ENCODE measurements at regions not wholly inside any gene's neighbourhood (a gene's known extent, or its start where the extent isn't known, plus 50 kb on each side); places are given as distances from the start of the nearest gene placed in this dataset.
"Not testable (repeated sequence)": the region's sequence is repeated elsewhere in the genome, so short reads cannot be mapped to it uniquely, and the experiment has no call there.

DNA sequence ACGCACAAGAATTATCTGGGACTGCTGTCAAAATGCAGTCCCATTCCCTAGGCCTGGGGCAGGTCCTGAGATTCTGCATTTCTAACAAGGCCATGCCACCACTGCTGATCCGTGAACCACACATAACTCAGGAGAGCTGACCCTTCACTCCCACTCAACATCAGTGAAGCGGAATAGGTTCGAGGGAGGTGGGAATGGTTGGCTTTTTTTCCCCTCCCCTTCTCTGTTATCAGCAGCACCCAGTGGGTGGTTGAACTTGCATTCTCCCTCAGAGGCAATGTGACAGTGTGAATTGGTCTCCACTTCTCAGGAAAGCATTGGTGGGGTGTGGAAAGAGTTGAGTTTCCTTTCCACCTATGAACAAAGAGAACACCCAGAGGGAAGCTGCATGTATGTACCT is 344.3 kb downstream of the GADD45G start:
- FAIRE-seq = no peak

DNA sequence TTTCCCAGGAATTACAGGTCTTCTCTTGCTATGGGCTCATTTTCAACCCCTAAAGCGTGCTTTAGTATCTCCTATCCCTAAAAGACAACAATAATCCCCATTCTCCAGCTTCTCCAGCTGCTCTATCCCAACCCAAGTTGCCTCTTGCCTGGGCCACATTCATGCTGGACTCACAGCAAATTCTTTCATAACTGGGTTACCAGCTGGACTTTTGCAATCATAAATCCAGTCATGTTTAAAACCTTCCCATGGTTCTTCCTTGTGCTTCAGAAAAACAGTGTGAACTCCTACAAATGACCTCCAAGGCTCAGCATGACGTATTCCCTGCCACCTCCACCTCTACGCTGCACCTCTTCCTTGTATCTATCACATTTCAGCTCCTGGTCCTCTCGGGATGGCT is 346.9 kb downstream of the GADD45G start:
- FAIRE-seq = no peak

DNA sequence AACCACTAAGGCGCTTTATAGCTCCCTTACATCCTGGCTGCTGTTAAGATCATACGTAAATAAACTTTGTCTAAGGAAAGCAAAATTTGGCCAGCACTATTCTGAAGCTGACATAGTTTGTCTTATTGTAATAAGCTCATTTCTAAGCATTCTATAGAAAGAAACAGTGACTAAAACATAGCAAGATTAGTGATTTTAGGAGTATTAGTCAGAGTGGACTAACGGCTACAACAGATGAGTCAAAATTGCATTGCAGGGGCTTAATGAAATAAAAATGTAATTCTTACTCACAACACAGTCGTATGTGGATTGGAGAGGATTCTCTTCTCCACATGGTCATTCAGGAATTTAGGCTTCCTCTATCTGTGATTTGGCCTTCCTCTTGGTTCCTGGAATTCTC is 347.6 kb downstream of the GADD45G start:
- no peak for FAIRE-seq

DNA sequence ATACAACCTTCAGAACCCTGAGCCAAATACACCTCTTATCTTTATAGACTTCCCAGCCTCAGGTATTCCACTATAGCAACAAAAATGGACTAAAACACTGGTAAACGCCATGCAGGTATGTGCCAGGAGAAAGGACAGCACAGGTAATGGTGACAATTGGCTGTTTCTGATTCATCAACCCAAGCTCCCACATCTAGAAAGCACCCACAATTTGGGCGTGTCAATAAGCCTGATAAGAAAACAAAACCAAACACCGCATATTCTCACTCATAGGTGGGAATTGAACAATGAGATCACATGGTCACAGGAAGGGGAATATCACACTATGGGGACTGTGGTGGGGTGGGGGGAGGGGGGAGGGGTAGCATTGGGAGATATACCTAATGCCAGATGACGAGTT is 348.5 kb downstream of the GADD45G start:
- not testable (repeated sequence) for FAIRE-seq

DNA sequence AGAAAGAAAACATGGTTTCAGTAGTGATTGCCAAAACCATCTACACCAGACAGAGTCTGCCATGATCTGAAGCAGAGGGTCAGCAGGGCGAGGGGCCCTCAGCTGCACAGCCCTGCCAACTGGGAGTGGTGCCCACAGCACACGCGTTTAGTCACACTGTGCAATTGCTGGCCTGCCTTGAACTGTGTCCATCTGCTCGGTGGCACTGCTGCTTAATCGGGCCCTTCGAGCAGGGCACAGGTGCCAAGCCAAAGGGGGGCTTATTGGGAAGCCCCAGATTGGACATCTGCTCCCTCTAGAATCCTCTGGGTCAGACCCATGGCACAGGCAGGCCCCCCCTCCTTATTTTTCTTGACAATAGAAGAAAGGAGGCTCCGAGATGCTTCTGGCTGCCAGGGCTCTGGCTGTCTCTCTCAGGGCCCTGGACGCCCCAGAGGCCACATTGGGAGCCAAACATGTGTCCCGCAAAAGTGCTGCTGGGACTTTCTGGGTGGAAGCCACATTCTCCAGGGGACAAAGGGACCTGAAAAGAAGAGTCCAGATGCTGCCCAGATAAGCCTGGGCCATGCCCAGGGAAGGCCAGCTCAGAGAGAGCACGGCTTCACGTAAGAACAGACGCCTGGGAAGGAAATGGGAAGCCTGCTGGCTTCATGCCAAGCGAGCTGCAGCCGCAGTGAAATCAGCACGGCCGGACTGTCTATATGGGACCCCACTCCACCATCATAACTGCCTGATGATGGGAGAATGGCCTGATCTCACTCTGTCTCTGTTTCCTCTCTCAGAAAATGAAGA is 349.2 kb downstream of the GADD45G start:
- FAIRE-seq = no peak

DNA sequence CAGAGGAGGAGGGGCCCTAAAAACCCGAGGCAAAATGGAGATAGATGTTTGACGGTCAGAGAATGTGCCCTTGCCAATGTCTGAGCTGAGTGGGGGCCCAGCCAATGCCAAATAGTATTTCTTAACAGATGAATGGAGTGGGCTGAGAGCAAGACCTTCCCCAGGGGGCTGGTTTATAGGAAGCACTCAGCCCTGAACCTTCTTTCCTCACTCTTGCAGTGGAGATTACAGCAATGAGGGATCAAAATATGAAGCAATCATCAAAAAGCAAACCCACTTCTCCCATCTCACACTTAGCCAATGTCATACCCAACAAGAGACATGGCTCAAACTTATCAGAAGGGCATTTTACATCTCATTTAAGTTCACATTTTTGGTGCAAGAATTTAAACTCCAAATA is 350.3 kb downstream of the GADD45G start:
- no peak for FAIRE-seq

DNA sequence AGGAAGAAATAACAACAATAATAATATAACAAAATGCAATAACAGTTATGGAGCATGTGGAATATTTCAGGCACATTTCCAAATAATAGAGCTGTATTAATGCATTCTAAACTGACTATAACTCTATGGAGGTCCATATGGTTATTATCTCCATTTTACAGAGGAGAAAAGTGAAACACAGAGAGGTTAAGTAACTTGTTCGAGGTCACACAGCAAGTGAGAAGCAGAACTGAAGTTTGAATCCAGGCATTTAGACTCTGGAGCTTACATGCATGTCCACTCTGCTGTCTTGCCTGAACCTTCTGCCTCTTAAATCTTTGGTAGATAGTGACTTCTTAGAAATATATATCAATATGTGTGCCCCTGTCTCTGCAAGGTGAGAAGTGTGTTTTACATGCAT is 350.8 kb downstream of the GADD45G start:
- no peak for FAIRE-seq

DNA sequence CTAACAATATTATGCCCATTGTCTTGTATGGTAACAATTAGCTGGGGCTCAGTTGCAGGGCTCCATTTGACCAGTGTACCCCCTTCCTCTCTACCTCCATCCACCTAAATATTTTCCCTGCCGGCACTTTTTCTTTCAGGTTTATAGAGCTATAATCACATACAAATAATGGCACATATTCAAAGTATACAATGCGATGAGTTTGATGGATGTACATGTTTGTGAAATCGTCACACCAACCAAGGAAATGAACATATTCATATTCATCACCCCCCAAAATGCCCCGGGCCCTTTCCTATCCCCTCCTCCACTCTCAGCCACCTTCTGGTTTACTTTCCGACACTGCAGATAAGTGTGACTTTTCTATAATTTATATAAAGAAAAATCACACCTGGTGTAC is 351.5 kb downstream of the GADD45G start:
- no peak for FAIRE-seq

DNA sequence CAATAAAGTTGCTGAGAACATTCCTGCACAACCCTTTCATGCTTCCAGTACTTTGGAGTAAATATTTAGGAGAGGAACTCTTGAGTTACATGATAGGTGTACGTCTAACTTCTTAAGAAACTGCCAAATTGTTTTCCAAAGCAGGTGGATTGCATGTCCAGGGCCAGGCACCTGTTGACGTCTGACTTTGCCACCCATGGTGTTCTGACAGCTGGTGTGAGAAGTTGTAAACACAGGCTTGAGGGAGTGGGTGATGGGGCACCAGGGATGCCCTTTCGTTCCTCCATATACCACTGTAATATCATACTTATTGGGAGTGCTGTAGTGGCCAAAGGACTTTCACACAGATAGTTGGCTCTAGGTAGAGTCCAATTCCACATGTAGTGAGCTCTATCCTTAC is 352.1 kb downstream of the GADD45G start:
- FAIRE-seq = no peak

DNA sequence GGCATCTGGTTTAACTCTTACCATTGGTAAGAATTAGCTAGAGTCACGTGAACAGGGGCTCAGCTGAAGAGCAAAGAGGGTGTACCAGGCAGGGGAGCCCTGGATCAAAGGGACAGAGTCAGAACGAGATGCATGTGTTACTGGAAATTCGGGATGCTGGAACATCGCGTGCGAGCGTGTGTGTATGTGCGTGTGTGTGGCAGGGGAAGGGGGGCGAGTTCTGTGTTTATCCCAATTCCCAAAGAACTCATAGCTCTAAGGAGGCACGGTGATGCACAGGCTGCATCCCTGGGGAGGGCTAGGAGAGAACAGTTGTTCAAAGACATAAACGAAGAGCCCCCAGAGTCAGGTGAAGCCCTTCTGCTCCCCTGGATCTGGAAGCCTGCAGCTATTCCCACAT is 353.3 kb downstream of the GADD45G start:
- FAIRE-seq = no peak

DNA sequence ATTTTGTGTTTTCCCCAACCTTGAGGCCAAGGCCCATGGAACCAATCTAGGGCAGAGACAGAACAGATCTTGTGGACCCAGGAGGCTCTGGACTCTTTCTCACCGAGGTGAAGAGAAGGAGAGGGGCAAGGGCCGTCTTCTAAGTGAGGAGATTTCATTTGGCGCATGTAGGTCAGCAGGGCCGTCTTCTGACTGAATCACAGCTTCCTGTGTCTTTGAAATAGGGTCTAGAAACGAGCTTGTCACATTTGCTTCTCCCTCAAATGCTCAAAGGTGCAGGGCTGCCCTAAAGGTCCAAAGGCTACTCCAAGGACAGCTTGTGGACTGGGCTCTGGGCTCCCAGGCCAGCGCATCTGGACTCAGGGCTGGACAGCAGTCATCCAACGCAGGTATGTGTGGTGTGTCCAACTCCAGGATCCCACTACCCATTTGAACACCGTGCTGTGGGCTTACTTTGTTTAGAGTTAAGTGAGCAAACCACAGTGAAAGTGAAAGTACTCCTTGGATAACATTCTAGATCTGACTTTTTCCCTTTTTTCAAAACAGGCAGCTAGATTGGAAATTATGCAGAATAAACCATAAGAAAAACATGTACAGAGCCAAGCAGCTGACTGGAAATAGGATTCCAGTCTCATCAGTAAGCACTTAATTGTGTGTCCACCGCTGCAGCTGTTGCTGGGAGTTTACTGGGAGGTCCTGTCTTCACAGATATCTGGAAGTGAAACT is 357.0 kb downstream of the GADD45G start:
- FAIRE-seq = no peak

DNA sequence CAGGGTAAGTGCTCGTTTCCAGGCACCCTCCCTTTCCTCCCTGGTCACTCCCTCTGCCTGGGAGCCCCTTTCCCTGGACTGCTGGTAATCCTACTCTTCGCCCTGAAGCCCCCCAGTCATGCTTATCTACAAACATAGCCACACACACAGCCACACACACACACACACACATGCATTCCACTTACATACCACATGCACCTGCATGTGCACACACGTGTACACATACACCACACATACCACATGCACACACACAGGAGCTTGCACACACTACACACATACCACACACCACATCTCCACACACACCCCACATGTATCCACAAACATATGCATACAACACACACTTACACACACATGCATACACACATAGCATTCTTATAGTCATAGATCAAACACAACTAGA is 358.5 kb downstream of the GADD45G start:
- FAIRE-seq = no peak

DNA sequence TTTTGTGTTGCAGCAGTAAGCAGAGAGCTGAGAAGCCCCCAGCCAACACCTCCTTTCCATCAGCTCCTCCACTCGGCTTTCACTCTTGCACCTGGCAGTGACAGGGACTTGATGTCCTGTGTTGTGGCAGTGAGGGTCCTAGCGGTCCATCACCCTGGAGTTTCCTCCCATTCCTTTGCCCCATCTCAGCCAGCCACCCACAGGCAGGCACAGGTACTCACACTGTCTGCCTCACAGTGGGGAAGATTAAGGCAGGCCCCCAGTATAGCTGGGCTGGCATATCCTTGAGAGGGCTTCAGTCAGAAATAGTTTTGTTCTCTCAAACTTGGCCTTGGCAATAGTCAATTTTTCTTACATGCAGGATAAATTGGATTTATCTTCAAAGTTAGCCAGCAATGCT is 362.7 kb downstream of the GADD45G start:
- no peak for FAIRE-seq

DNA sequence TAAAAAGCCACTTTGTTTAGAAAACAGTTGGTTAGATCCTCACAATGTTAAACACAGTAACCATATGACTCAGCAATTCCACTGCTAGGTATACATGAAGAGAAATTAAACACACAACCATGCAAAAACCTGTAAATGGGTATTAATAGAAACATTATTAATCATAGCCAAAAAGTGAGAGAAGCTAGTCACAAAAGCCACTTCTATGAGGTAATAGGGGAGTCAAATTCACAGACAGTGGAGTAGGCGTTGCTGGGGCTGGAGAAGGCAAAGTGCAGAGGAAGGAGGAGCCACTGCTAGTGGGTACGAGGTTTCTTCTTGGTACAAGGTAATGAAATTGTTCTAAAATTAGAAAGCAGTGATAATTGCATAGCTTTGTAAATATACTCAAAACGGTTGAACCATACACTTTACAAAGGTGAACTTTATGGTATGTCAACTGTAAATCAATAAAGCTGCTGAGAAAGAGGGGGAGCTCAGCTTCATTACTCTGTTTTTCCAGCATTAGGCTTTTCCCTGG is 364.4 kb downstream of the GADD45G start:
- no peak for FAIRE-seq

DNA sequence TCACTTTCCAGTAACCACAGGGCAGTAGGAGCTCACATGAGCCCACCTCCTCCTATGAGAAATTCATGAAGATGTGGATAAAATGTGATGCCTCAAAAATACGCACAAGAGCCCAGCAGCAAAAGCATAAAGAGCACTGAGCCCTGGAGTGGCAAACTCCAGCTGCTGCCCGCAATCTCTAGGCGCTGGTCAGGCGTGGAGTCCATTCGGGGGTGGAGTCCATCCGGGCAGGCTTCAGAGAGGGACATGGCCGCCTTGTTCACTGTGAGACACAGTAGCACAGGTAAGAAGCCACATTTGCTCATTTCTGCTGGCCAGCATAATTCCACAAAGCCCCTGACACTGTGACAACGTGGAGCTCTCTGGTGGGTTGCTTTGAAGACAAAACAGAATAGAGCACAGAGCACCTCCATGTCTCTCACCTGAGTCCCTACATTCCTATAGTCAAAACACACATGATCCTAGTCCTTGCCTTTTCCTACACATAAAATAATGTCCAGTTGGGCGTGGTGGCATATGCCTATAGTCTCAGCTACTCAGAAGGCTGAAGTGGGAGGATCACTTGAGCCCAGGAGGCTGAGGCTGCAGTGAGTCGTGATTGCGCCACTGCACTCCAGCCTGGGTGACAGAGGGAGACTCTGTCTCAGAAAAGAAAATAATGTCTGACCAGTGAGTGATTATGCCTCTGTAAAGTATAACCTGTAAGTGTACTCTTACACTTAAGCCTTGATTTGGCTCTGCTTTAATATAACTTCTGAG is 365.2 kb downstream of the GADD45G start:
- no peak for FAIRE-seq

DNA sequence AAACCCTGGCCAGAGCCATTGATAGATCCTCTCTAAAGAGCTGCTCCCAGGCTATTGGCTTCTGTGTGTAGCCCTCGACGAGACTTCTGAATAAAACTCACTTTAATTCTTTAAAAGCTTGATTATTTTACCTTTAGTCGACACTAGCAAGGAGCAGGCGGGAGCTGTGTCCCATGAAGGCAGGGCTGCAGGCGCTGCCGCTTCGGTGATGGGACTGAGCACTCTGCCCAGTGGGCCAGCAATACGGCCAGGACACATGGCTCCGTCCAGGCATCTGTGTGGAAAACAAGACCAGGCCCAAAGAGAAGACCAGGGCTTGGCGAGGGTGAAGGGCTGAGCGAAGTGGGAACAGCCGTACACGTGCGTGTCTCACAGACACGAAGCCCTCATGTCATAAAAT is 365.9 kb downstream of the GADD45G start:
- no peak for FAIRE-seq

DNA sequence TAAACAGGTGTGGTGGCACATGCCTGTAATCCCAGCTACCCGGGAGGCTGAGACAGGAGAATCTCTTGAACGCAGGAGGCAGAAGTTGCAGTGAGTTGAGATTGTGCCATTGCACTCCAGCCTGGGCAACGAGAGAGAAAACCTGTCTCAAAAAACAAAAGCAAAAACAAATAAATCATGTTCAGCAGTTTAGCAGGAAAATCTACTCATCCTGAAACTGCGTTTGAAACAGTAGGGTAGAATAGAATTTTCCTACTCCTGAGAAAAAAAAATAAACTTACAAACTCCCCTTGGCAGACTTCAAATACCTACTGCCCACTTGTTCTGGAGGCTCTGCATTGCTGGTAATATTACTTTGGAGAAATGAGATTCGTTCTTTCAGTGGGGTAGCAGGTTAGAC is 367.7 kb downstream of the GADD45G start:
- no peak for FAIRE-seq

DNA sequence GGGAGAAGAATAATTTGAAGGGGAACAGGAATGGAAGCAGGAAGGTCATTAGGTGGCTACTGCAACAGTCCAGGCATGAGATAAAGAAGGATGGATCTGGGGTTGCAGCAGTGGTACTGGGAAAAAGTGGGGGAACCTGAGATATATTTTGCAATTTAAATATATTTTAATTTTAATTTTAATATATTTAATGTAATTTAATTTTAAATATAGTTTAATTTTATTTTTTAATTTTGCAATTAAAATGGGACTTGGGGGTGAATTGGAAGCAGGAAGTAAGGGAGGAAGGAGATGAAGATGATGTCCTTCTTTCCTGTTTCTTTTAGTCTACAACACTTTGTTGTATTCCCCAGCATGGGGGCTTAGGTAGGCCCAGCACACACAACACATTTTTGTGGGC is 369.8 kb downstream of the GADD45G start:
- FAIRE-seq = no peak

DNA sequence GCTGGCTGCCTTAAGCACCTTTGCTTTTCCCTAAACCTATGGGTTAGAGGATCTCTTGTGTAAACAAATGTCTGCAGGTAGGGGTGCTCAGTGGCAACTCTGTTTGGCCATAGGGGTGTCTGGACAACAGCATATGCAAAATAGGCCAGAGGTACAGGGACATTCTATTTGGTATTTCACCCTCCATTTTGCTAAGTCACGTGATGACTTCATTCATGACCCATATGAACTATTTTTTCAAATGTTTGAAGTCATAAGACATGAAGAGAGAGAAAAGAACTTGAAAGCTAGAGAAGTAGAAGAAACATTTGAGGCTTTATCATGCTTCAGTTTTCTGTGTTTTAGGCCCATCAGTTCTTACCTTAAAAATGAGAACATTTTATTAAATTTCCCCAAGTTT is 370.2 kb downstream of the GADD45G start:
- FAIRE-seq = no peak

DNA sequence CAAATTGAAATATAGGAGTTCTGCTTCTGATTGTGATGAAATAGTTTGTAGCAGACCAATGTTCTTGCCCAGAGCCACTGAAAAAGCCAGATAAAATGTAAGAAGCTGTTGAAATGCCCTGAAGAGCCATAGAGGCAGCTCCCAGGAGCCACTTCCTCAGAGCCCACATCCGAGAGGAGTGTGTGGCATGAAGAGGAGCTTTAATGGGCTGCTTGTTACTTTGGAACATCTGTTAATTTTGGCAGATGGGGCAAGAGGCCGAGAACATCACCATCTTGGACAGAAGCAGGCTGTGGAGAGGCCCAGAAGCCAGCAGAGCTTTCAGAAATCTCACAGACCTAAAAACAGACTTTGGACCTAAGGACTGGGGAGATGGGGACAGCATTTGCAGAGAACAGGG is 370.8 kb downstream of the GADD45G start:
- FAIRE-seq = no peak

DNA sequence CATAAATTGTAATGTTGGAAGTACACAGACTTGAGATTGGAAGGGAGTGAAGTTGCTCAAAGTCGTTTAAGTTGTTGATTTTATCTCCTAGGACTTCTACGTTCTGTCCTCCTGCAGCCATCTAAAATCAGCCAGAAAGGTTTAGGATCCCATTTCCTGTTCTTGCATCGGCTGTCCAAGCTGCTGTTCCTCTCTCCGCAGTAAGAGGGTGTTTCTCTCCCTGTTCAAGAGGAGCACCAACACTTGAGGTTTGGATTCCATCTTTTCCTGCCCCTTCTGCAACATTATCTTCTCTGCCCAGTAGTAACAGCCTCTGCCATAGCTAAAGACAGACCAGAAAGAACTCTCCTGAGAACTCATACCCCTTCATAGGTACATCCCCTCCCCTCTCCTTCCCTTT is 373.4 kb downstream of the GADD45G start:
- FAIRE-seq = no peak

DNA sequence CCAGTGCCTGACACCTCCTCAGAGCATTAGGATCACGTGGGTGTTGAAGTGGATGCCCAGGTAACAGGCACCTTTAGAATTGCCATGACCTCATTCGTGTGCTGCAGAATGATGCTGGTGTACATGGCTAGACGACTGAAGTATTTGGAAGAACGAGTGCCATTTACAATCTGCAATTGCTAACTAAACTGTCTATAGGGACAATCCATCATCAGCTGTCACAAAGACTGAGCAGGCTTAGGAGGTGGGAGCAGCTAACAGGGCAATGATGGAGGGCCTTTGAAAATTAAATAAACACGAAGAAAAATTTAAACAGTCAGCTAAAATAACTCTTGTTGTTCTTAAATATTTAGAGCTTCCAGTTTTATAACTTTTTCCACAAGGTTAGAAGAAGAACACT is 375.8 kb downstream of the GADD45G start:
- FAIRE-seq = no peak

DNA sequence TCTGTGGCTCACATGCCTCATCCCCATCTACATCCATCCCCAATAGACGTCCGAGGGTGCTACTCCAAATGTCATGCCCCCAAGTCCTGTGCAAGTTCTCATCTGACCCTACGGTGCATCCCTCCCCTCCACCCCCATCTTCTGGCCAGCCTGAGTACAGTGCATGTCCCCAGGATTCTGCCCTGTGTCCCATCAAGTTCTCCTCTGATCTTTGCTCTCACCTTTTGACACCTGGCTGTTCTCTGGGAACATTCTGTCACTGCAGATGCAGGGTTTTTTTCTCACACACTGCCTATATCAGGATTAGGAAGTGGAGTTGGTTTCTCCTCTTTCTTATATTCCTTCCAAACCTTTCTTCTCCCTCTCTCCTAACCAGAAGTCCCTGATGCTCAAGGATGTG is 377.2 kb downstream of the GADD45G start:
- no peak for FAIRE-seq

DNA sequence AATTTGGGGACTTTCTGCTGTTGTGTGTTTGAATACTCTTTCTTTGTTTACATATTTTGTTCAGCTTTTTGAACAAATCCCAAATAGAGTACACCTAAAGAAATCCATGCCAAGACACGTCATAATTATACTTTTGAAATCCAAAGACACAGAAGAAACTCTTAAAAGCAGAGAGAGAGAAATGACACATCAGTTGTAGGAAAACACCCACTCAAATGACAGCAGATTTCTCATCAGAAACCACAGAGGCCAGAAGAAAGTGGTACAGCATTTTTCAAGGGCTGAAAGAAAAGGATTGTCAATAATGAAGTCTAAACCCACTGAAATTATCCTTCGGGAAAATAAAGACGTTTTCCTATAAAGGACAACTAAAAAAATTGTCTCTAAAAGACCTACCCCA is 378.6 kb downstream of the GADD45G start:
- no peak for FAIRE-seq
